ENCODE measurements at regions not wholly inside any gene's neighbourhood (a gene's known extent, or its start where the extent isn't known, plus 50 kb on each side); places are given as distances from the start of the nearest gene placed in this dataset.

GRCh38 chr15:25624504-25625177 lies 185.8 kb upstream of the UBE3A start:
- no peak overlapping the region for H3K4me3 ChIP-seq

GRCh38 chr15:25623708-25624107 lies 184.9 kb upstream of the UBE3A start:
- no peak overlapping the region for H3K27ac ChIP-seq
- no peak overlapping the region for H3K4me3 ChIP-seq

More at GRCh38 chr15:25624504-25625177, 185.8 kb upstream of the UBE3A start:
- no peak overlapping the region for H3K27ac ChIP-seq

GRCh38 chr15:25620466-25620865 lies 181.6 kb upstream of the UBE3A start:
- H3K4me3 ChIP-seq: no peak overlapping the region
- H3K27ac ChIP-seq: no peak overlapping the region

- Histone ChIP-seq H3K4me3 (no peak overlapping the region), H3K27ac (no peak overlapping the region)
Observed at GRCh38 chr15:25619761-25620160, 180.9 kb upstream of the UBE3A start.

- H3K27ac ChIP-seq: no peak overlapping the region
- H3K4me3 ChIP-seq: no peak overlapping the region
Observed at GRCh38 chr15:25619076-25619475, 180.3 kb upstream of the UBE3A start.

- Histone ChIP-seq H3K27ac (no peak overlapping the region), H3K4me3 (no peak overlapping the region)
Observed at GRCh38 chr15:25618161-25618560, 179.3 kb upstream of the UBE3A start.

- Histone ChIP-seq H3K27ac (no peak overlapping the region), H3K4me3 (no peak overlapping the region)
Observed at GRCh38 chr15:25616471-25616870, 177.6 kb upstream of the UBE3A start.

GRCh38 chr15:25613134-25613533 lies 174.3 kb upstream of the UBE3A start:
- H3K4me3 ChIP-seq: no peak overlapping the region

DNA sequence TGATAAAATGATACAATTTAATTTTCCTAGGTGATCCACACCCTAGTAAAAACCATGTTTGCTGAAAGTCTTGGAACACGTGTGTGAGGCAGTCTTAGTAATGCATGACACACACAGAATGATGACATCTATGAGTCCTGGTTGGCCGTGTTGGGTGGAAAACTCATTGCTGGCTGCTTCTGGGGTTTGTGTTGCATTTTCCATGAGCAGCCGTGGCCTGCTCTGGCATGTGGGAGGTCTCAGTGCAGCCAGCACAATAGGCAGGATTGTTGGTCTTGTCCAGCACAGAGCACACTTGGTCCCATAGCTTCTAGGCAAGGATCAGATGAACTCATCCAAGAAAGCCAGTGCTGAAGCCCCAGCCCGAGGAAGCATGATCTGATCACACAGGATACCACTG lies 172.8 kb upstream of the UBE3A start:
- no peak overlapping the region for H3K27ac ChIP-seq
- no peak overlapping the region for H3K4me3 ChIP-seq

More at GRCh38 chr15:25613134-25613533, 174.3 kb upstream of the UBE3A start:
- no peak overlapping the region for H3K27ac ChIP-seq

GRCh38 chr15:25609371-25609770 lies 170.5 kb upstream of the UBE3A start:
- H3K27ac ChIP-seq: no peak overlapping the region
- no peak overlapping the region for H3K4me3 ChIP-seq

GRCh38 chr15:25608926-25609325 lies 170.1 kb upstream of the UBE3A start:
- Histone ChIP-seq H3K27ac (no peak overlapping the region), H3K4me3 (no peak overlapping the region)

GRCh38 chr15:25605151-25605550 lies 166.3 kb upstream of the UBE3A start:
- no peak overlapping the region for H3K4me3 ChIP-seq
- no peak overlapping the region for H3K27ac ChIP-seq

DNA sequence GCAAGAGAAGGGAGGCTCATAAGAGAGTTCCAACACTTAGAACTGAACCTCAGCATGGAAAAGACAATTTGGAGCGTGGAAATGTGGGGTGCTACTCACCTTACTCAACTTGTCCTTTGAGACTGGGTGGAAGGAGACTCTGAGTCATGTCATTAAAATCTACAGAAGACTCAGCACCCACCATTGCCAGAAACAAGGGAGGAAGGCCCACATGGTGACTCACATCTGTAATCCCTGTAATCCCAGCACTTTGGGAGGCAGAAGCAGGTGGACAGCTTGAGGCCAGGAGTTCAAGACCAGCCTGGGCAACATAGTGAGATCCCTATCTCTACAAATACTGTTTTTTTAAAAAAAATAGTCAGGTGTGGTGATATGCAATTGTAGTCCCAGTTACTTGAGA lies 161.9 kb upstream of the UBE3A start:
- H3K27ac ChIP-seq: no peak overlapping the region
- H3K4me3 ChIP-seq: no peak overlapping the region

DNA sequence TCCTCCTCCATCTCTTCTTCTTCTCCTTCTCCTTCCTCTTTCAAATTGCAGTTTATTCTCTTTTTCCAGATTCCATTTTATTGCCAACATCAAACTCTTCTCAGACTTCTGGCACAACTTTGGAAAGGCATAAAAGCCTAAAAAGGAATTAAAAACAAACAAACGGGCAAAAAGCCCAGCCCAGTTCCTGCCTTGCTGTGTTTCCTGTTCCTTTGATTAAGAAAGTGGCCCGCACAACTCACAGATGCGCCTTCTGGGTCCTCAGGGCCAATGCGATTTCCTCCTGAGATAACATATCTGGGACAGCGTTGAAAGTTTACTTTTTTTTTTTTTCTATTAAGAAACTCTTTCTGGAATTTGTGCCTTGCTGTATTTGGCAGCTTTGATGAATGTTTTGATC lies 158.7 kb upstream of the UBE3A start:
- Histone ChIP-seq H3K27ac (peak overlapping the region in 4 of 21 experiments; percentile 14 to 56 (median 28)), H3K4me3 (no peak overlapping the region)

GRCh38 chr15:25596644-25597562 lies 158.1 kb upstream of the UBE3A start:
- Histone ChIP-seq H3K27ac (peak overlapping the region in 5 of 21 experiments; percentile 14 to 56 (median 22)), H3K4me3 (no peak overlapping the region)

DNA sequence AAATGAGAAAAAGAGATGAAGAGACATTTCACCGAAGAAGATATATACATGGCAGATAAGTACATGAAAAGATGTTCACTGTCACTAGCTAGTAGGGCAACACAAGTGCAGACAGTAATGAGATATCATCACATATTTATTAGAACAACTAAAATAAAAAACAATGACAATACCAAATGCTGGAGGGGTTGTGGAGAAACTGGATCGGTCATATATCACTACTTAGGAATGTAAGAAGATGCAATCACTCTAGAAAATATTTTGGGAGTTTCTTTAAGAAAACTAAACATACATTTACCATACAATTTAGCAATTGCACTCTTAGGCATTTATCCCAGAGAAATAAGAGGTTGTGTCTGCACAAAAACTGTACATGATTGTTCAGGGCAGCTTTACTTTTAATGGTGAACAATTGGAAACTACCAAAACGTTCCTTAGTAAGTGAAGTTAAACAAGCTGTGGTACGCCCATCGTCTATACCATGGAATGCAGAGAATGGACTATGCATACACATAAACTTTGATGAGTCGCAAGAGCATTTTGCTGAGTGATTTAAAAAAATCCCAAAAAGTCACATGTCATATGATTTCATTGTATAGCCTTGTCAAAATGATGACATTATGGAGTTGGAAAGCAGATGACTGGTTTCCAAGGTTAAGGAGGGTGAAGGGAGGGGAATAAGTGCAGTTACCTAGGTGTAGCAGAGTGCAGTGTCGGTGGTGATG lies 149.0 kb upstream of the UBE3A start:
- H3K4me3 ChIP-seq: no peak overlapping the region
- H3K27ac ChIP-seq: no peak overlapping the region

- H3K4me3 ChIP-seq: no peak overlapping the region
Observed at GRCh38 chr15:25582886-25583285, 144.1 kb upstream of the UBE3A start.

DNA sequence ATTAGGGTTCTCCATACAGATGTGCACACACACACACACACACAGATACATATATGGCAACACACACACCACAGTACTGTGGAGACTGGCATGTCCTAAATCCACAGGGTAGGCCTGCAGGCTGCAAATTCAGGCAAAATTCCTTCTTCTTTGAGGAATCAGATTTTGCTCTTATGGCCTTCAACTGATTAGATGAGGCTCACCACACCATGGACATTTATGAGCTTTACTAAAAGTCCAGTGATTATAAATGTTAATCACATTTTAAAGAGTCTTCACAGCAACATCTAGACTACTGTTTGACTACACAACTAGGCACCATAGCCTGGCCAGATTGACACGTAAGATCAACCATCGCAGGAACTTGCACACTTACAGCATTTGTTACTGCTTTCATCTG lies 140.3 kb upstream of the UBE3A start:
- H3K4me3 ChIP-seq: no peak overlapping the region
- no peak overlapping the region for H3K27ac ChIP-seq

More at GRCh38 chr15:25582886-25583285, 144.1 kb upstream of the UBE3A start:
- no peak overlapping the region for H3K27ac ChIP-seq

DNA sequence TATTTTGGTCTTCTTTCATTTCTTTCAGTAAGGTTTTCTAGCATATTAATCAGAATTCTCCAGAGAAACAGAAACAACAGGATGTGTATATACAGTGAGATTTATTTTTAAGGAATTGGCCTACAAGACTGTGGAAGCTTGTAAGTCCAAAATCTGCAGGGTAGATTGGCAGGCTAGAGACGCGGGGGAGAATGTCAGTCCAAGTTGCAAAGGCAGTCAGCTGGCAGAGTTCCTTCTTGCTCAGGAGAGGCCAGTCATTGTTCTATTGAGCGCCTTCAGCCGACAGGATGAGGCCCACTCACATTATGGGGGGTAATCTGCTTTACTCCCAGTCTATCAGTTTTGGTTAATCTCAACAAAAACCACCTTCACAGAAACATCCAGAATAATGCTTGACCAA lies 133.4 kb upstream of the UBE3A start:
- H3K4me3 ChIP-seq: no peak overlapping the region
- no peak overlapping the region for H3K27ac ChIP-seq

DNA sequence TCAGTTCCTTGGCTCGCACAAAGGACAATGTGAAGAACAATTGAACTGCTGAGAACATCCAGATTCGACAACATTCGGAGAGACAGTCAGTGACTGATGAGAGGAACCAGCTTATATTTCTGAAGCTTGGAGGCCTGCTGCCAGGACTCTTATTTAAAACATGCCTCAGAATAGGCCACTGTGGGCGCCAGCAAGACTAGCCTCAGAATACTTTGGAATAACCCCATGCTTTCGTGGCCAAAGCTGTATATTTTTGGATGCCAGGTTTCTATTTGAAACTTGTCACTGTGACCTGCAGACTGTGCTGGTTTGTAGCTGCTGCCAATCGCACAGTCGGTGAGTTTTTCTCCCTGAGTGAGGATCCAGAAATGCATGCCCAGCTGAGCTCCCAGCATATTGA lies 129.9 kb upstream of the UBE3A start:
- Histone ChIP-seq H3K27ac (no peak overlapping the region), H3K4me3 (no peak overlapping the region)

All from skin epidermis (tissue), 12 donors.